ENCODE measurements at regions not wholly inside any gene's neighbourhood (a gene's known extent, or its start where the extent isn't known, plus 50 kb on each side); places are given as distances from the start of the nearest gene placed in this dataset.

DNA sequence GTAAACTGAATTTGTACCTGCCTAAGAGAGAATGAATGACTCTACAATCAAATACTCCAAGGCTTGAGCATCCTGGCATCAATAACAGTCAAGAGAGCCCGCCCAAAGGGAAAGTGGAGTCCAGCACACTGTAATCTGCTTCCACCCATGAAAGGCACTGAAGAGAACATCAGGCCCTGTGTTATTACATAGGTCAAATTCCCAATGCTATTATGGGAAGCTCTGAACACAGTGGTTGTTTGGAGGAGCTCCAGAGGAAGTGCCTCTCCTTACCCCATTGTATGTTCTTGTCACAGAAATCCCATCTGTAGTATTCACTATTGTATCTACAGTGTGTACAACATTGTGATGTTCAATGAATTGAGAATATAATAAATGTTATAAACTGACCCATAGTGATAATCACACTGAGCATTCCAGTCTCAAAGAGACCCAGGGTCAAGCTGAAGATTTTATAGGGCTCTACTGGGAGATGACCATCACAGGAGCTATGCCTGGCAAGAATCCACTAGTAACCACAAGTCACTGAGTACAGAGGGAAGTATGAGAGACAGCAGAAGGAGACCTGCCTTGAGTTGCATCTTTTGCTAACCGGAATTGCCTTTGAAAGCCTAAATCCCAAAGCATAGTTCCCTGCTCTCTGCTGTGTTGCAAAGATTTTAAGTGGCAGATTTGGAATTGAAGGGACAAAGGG is 446.7 kb downstream of the GJA1 start (continued):
- TF ChIP-seq JARID2 (CRISPR knock-in tag; IDR thresholded peaks at IDR 0.05; ENCODE audit: insufficient replicate concordance) (no peak), ZFP62 (CRISPR knock-in tag; IDR thresholded peaks at IDR 0.05) (no peak), SP2 (CRISPR knock-in tag; IDR thresholded peaks at IDR 0.05) (no peak), NBN (conservative IDR thresholded peaks at IDR 0.05) (no peak)
- TF ChIP-seq, protein P1, sequence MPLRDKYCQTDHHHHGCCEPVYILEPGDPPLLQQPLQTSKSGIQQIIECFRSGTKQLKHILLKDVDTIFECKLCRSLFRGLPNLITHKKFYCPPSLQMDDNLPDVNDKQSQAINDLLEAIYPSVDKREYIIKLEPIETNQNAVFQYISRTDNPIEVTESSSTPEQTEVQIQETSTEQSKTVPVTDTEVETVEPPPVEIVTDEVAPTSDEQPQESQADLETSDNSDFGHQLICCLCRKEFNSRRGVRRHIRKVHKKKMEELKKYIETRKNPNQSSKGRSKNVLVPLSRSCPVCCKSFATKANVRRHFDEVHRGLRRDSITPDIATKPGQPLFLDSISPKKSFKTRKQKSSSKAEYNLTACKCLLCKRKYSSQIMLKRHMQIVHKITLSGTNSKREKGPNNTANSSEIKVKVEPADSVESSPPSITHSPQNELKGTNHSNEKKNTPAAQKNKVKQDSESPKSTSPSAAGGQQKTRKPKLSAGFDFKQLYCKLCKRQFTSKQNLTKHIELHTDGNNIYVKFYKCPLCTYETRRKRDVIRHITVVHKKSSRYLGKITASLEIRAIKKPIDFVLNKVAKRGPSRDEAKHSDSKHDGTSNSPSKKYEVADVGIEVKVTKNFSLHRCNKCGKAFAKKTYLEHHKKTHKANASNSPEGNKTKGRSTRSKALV (CRISPR knock-in tag; IDR thresholded peaks at IDR 0.05), result no peak

GRCh38 chr6:121884091-121884490 is 448.6 kb downstream of the GJA1 start:
- H3K79me2 ChIP-seq (ENCODE audit: insufficient read depth, low read length), result no peaks in the 10 kb centered on the region
- no peak overlapping the region for H3K27ac ChIP-seq (ENCODE audit: extremely low read length, insufficient read depth, low read length)
- DNase-seq (ENCODE audit: low spot score) (no peak), FAIRE-seq (no peak), ATAC-seq (no peak)
- no peak overlapping the region for H3K9ac ChIP-seq (ENCODE audit: insufficient read depth, low read depth, low read length)
- POLR2A ChIA-PET, result no interaction called here
- H3K27me3 ChIP-seq (ENCODE audit: control insufficient read depth in 1 of 2, insufficient read depth in 2 of 2, low read length in 2 of 2), result no peaks in the 10 kb centered on the region
- H3K4me3 ChIP-seq (replicated peaks in 1 of 3; ENCODE audit: insufficient read depth in 1 of 3, low read depth in 2 of 3, low read length in 3 of 3), result no peak overlapping the region
- BruUV-seq (replicated peaks), result no TSS peak
- no peak overlapping the region for H2AFZ ChIP-seq (ENCODE audit: low read length)
- in situ Hi-C loops (cut with HindIII; ENCODE audit: extremely low pct_ligation_motif_present, low pct_unique_long_range_greater_than_20kb) (no loop called here), intact Hi-C loops (cut with micrococcal nuclease; ENCODE audit: unreplicated experiment) (no loop called here)
- TF ChIP-seq FOXC1 (CRISPR knock-in tag; IDR thresholded peaks at IDR 0.05; ENCODE audit: borderline replicate concordance), result no peak
- no peak for TF ChIP-seq GABPA (IDR thresholded peaks at IDR 0.05; ENCODE audit: low read depth, low read length)
- TF ChIP-seq GABPA (CRISPR knock-in tag; IDR thresholded peaks at IDR 0.05; ENCODE audit: low read depth), result no peak
- TF ChIP-seq MAFK (conservative IDR thresholded peaks at IDR 0.05 in 1 of 2, IDR thresholded peaks at IDR 0.05 in 1 of 2; ENCODE audit: low read length in 2 of 2), result peak; percentile 22 to 68; a peak in 2 of 4 replicates
- peak; percentile 44; the same call in 1 of the 2 replicates for TF ChIP-seq MAFF (IDR thresholded peaks at IDR 0.05; ENCODE audit: low read depth, low read length)
- no peaks in the 10 kb centered on the region for H3K9me3 ChIP-seq (ENCODE audit: low read length)
- H3K4me2 ChIP-seq (ENCODE audit: low read depth, low read length), result no peak overlapping the region
- no peaks in the 10 kb centered on the region for H3K36me3 ChIP-seq (replicated peaks in 1 of 2; ENCODE audit: control insufficient read depth in 1 of 2, insufficient read depth in 2 of 2, low read length in 2 of 2)
- CTCF ChIA-PET (ENCODE audit: low intra/inter-chr PET ratio, low total read pairs), result no interaction called here
- 24% methylated on average over 4 of the region's 4 CpGs for WGBS (ENCODE audit: low lambda C conversion rate)
- H4K20me1 ChIP-seq (ENCODE audit: insufficient read depth, low read length), result no peaks in the 10 kb centered on the region
- H3K4me1 ChIP-seq (ENCODE audit: insufficient read depth, low read length), result peaks cover 15% of the 10 kb centered on the region
